SKM-1 treated with dmso at 0.1 percent for 144 hours (cell line): ENCODE measurements at regions not wholly inside any gene's neighbourhood (a gene's known extent, or its start where the extent isn't known, plus 50 kb on each side); places are given as distances from the start of the nearest gene placed in this dataset.

Experiments used
- DNase-seq: peaks from one replicate; lab custom pipeline; 2025; ENCODE audit not compliant: unreplicated experiment; lab: John Stamatoyannopoulos, UW

GRCh38 chr3:7897655-7898054 is 604.0 kb upstream of the LMCD1 start:
- no peak for DNase-seq

GRCh38 chr3:7913283-7913682 is 588.3 kb upstream of the LMCD1 start:
- no peak for DNase-seq

- DNase-seq = no peak
Observed at GRCh38 chr3:7915356-7915755, 586.3 kb upstream of the LMCD1 start.

- no peak for DNase-seq
Observed at GRCh38 chr3:7917443-7918151, 584.0 kb upstream of the LMCD1 start.

- DNase-seq = no peak
Observed at GRCh38 chr3:7920211-7920610, 581.4 kb upstream of the LMCD1 start.

- DNase-seq = no peak
Observed at GRCh38 chr3:7924228-7924627, 577.4 kb upstream of the LMCD1 start.

- no peak for DNase-seq
Observed at GRCh38 chr3:7927015-7927414, 574.6 kb upstream of the LMCD1 start.

GRCh38 chr3:7927864-7928263 is 573.8 kb upstream of the LMCD1 start:
- DNase-seq = no peak

- DNase-seq = no peak
Observed at GRCh38 chr3:7929319-7929889, 572.2 kb upstream of the LMCD1 start.

GRCh38 chr3:7934362-7934761 is 567.3 kb upstream of the LMCD1 start:
- DNase-seq = no peak

- DNase-seq = no peak
Observed at GRCh38 chr3:7947930-7948329, 553.7 kb upstream of the LMCD1 start.

- no peak for DNase-seq
Observed at GRCh38 chr3:7950890-7951289, 550.7 kb upstream of the LMCD1 start.

- no peak for DNase-seq
Observed at GRCh38 chr3:7953449-7954014, 548.1 kb upstream of the LMCD1 start.

- DNase-seq = no peak
Observed at GRCh38 chr3:7957024-7957423, 544.6 kb upstream of the LMCD1 start.

GRCh38 chr3:7959094-7959493 is 542.5 kb upstream of the LMCD1 start:
- no peak for DNase-seq

- DNase-seq = no peak
Observed at GRCh38 chr3:7960601-7961000, 541.0 kb upstream of the LMCD1 start.

GRCh38 chr3:7962301-7962700 is 539.3 kb upstream of the LMCD1 start:
- no peak for DNase-seq

GRCh38 chr3:7964899-7965298 is 536.7 kb upstream of the LMCD1 start:
- DNase-seq = no peak

- no peak for DNase-seq
Observed at GRCh38 chr3:7973006-7973405, 528.6 kb upstream of the LMCD1 start.

- DNase-seq = peak; percentile 4
Observed at GRCh38 chr3:7977245-7978086, 524.2 kb upstream of the LMCD1 start.

GRCh38 chr3:7978087-7978422 is 523.6 kb upstream of the LMCD1 start:
- no peak for DNase-seq

- DNase-seq = no peak
Observed at GRCh38 chr3:7982126-7982525, 519.5 kb upstream of the LMCD1 start.
